GM18861 (cell line): ENCODE measurements at regions not wholly inside any gene's neighbourhood (a gene's known extent, or its start where the extent isn't known, plus 50 kb on each side); places are given as distances from the start of the nearest gene placed in this dataset.
"Not testable (repeated sequence)": the region's sequence is repeated elsewhere in the genome, so short reads cannot be mapped to it uniquely, and the experiment has no call there.

ENCODE experiments used
- ATAC-seq: cut with Tn5 transposase; IDR thresholded peaks from one replicate; pipeline ENCODE4 v1.9.1; 2021; ENCODE audit not compliant: unreplicated experiment

- peak; percentile 51 for ATAC-seq
Measured at GRCh38 chr2:113551637-113552318, 53.3 kb downstream of the FOXD4L1 start.

DNA sequence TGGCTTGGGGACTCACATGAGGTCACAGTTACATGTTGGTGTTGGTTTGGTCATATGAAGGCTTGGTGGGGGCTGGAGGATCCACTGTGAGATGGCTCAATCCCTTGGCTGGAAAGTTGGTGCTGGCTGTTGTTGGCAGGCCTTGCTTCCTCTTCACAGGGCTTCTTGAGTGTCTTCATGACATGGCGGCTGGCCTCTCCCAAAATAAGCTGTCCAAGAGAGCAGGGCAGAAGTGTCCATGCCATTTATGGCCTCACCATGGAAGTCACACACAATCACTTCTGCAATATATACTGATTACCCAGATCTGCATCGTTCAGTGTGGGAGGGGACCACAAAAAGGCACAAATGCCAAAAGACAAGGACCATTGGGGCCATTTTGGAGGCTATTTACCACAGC, 61.4 kb downstream of the FOXD4L1 start:
- not testable (repeated sequence) for ATAC-seq

DNA sequence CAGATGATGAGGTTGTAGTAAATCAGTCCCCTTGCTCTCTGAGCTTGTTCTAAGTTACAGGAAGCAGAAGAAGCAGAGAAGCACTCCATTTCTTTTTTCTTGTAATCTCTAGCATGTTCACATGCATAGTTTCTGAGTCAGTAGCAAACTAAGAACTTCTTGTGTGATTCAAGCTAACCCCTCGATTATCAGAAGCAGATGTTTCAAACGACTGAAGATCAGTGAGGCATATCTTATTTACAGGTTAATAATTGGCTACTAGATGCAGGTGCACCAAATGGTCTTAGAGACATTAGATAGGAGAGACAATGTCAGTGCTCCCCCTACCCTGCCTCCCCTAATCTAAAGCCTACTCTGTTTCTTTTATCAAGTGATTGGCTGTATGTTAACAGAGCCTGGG, 64.2 kb downstream of the FOXD4L1 start:
- peak; percentile 96 for ATAC-seq

GRCh38 chr2:113566674-113567480, 60.2 kb upstream of the RABL2A start:
- not testable (repeated sequence) for ATAC-seq

DNA sequence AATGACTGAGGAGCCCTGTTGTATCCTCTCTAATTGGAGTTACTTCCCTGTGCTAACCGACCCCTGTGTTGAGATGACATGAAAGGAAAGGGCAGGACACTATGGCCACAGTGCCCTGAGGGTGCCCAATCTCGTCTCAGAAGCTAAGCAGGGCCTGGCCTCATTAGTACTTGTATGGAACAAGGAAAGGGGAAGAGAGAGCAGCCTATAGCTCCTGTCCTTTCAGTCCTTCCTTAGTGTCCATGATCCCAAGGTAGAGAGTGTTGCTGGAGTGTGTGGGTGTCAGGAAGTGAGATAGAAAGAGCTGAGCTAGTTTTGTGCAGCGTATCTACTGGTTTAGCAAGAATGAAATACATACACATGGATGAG, 59.6 kb upstream of the RABL2A start:
- ATAC-seq = not testable (repeated sequence)

DNA sequence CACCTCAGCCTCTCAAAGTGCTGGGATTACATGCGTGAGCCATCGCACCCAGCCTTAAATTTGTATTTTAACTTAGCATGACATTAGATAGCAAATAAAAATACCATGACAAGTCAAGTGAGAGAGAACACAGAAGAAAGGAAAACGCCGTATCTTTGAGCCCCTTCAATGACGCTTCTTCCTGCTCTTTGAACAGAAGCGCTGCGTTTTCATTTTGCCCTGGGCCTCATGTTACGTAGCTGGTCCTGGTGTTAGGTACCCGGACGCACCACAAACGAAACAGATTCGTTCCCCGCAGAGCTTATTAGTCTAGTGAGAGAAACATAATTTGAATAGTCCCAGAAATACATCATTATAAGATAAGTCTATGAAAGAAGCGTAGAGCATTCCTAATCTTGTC, 58.8 kb upstream of the RABL2A start:
- ATAC-seq = not testable (repeated sequence)

DNA sequence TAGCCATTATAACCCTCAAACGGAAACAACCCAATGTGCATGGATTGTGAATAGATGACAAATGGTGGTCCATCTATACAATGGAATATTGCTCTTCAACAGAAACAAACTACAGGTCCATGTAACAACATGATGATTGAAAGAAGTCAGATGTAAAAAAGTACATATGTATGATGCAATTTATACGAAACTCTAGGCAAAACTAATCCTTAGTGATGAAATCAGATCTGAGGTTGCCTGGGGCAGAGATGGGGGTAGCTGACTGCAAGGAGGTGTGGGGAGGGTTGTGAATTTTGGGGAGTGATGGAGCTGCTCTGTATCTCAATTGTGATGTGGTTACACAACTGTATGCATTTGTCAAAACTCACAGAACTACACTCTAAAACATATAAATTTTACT, 57.0 kb upstream of the RABL2A start:
- not testable (repeated sequence) for ATAC-seq

- not testable (repeated sequence) for ATAC-seq
Measured at GRCh38 chr2:113570509-113571009, 56.5 kb upstream of the RABL2A start.

DNA sequence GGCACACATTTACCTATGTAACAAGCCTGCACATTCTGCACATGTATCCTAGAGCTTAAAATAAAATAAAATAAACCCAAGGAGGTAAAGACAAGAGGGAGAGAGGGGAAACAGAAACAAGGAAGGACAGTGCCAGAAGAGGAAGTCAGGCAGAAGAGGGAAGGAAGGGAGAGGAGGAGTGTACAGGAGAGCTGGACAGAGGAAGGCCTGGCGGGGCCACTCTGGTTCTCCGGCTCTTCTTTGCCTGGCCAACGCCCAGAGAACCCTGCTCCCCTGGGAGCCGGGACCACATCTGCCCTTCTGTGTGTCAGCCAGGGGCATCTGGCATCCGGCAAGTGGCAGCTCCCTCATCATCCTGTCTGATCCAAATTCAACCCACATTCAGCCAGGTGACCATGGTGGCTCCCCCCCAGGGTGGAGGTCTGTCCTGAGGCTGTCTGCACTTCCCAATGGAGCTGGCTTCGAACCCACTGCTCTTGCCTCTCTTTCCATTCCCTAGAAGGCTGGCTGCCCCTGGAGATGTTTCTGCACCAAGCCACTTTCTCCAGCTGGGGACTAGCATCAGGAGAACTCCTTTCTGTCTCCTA, 55.5 kb upstream of the RABL2A start:
- not testable (repeated sequence) for ATAC-seq

GRCh38 chr2:113575721-113576120, 51.3 kb upstream of the RABL2A start:
- not testable (repeated sequence) for ATAC-seq

DNA sequence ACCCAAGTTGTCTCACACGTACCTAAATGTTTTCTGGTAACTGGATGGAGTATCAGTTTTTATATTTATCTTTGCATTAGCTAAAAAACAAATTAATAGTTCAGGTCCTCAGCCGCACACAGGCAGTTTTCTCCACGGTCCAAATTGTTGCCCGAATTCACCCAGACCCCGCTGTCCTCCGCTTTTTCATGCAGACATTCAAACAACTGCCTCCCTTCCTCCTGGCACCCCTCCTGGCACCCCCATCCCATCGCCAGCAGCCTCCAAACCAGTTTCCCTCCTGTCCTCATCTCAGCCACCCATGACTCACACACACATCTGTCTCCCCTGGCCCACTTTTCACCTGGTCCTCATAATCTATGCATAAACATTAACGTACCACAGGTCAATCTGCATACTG, 50.7 kb upstream of the RABL2A start:
- ATAC-seq = not testable (repeated sequence)
